Gastroesophageal sphincter (tissue), 3 donors: ENCODE measurements at regions not wholly inside any gene's neighbourhood (a gene's known extent, or its start where the extent isn't known, plus 50 kb on each side); places are given as distances from the start of the nearest gene placed in this dataset.

ENCODE experiments used
- CTCF ChIP-seq, 4 experiments: fragments of 200-600 bp in 2 of 4; fragments of 450-650 bp in 2 of 4; sonication (generic) in 1 of 4; IDR thresholded peaks; one replicate each; pipeline ENCODE4 v1.5.1; 2017 to 2019; ENCODE audit warnings: antibody characterized with exemption in 4 of 4, mild to moderate bottlenecking in 2 of 4, moderate library complexity in 2 of 4
- POLR2A ChIP-seq, 2 donors: fragments of 450-650 bp; IDR thresholded peaks; one replicate each; pipeline ENCODE4 v1.6.1; 2017; ENCODE audit warnings: antibody characterized with exemption in 2 of 2, mild to moderate bottlenecking in 2 of 2, moderate library complexity in 1 of 2
- POLR2AphosphoS5 ChIP-seq: sonication (generic); formaldehyde crosslinking; IDR thresholded peaks from one replicate; pipeline ENCODE4 v1.6.1; 2017; ENCODE audit warnings: antibody characterized with exemption

- no peak for TF ChIP-seq CTCF (IDR thresholded peaks at IDR 0.05)
- TF ChIP-seq POLR2A (IDR thresholded peaks at IDR 0.05): no peak
- no peak for TF ChIP-seq POLR2AphosphoS5
Measured at GRCh38 chr2:205902041-205902899, 183.7 kb downstream of the INO80D start.
